ENCODE measurements at regions not wholly inside any gene's neighbourhood (a gene's known extent, or its start where the extent isn't known, plus 50 kb on each side); places are given as distances from the start of the nearest gene placed in this dataset.

DNA sequence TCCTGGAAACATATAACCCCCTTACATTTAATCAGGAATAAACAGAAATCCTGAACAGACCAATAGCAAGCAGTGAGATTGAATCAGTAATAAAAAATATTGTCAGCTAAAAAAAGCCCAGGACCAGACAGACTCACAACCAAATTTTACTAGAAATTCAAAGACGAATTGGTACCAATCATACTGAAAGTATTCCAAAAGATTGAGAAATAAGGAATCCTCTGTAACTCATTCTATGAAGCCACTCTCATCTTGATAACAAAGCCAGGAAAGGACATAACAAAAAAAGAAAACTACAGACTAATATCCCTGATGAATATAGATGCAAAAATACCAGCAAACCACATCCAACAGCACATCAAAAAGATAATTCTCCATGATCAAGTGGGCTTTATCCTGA lies 714.0 kb downstream of the SEMA5A start:
- Histone ChIP-seq H3K4me1 (replicated peaks in 1 of 4; ENCODE audit: control insufficient read depth in 3 of 4, insufficient read depth in 4 of 4, low read length in 3 of 4) (no peaks in the 10 kb centered on the region), H3K14ac (ENCODE audit: insufficient read length) (no peak overlapping the region), H4K20me1 (replicated peaks in 1 of 2; ENCODE audit: control insufficient read depth in 1 of 2, insufficient read depth in 2 of 2, low read length in 2 of 2) (peaks cover 0 to 1% of the 10 kb centered on the region in 2 experiments), H3K27ac (ENCODE audit: low read depth, low read length) (no peak overlapping the region), H3K27me3 (replicated peaks in 1 of 4; ENCODE audit: control insufficient read depth in 3 of 4, extremely low read depth in 1 of 4, insufficient read depth in 3 of 4, low read length in 3 of 4) (no peaks in the 10 kb centered on the region), H2AK5ac (ENCODE audit: low read depth, low read length) (no peak overlapping the region), H3K56ac (replicated peaks; ENCODE audit: insufficient read length, low read depth, low read length) (no peak overlapping the region), H3K79me2 (ENCODE audit: control insufficient read depth in 1 of 2, insufficient read depth in 2 of 2, low read length in 2 of 2) (no peaks in the 10 kb centered on the region), H2BK12ac (ENCODE audit: low read depth, low read length) (no peak overlapping the region), H3K79me1 (ENCODE audit: low read depth, low read length) (no peaks in the 10 kb centered on the region), H3K9ac (replicated peaks in 1 of 4; ENCODE audit: extremely low read depth in 1 of 4, low read depth in 3 of 4, low read length in 3 of 4) (no peak overlapping the region), H4K91ac (replicated peaks; ENCODE audit: insufficient read length, low read length) (no peak overlapping the region), H2BK15ac (ENCODE audit: low read length) (no peak overlapping the region), H2AFZ (ENCODE audit: low read length) (no peak overlapping the region), H3K4ac (replicated peaks; ENCODE audit: insufficient read length, low read depth, low read length) (no peak overlapping the region), H3K23ac (ENCODE audit: insufficient read length) (no peak overlapping the region), H2BK20ac (ENCODE audit: low read length) (no peak overlapping the region), H4K8ac (ENCODE audit: extremely low read depth, insufficient read depth, low read length) (no peak overlapping the region), H2BK120ac (replicated peaks; ENCODE audit: low read depth, low read length) (no peak overlapping the region), H3K23me2 (ENCODE audit: low read depth, low read length) (no peaks in the 10 kb centered on the region), H4K5ac (ENCODE audit: insufficient read length, low read depth, low read length) (no peak overlapping the region), H3K9me3 (ENCODE audit: insufficient read depth in 2 of 2, low read depth in 1 of 2, low read length in 1 of 2) (no peaks in the 10 kb centered on the region), H3K4me2 (ENCODE audit: insufficient read depth in 1 of 2, low read depth in 2 of 2, low read length in 2 of 2) (no peak overlapping the region), H3K18ac (ENCODE audit: extremely low read depth, low read length) (no peak overlapping the region), H3K4me3 (ENCODE audit: extremely low read depth in 1 of 4, insufficient read depth in 2 of 4, low read depth in 3 of 4, low read length in 4 of 4) (no peak overlapping the region), H2BK5ac (ENCODE audit: low read depth, low read length) (no peak overlapping the region), H3K36me3 (ENCODE audit: control insufficient read depth in 2 of 4, insufficient read depth in 4 of 4, low read length in 3 of 4) (no peaks in the 10 kb centered on the region)
- no peak for DNase-seq (ENCODE audit: low read depth in 1 of 2, low spot score in 2 of 2)
- ChIA-PET POLR2A (ENCODE audit: partially characterized antibody) (no interaction called here), CTCF (ENCODE audit: partially characterized antibody) (interaction anchor here (5.1 kb wide), 1 partner anchor 10 kb away, joined by 26 read pairs; no protein-coding TSS in a partner anchor)
- no peak for FAIRE-seq
- WGBS, 2 experiments (ENCODE audit: extremely low coverage in 1 of 2, insufficient coverage in 1 of 2, insufficient read length in 1 of 2, insufficient replicate concordance in 2 of 2, low coverage in 1 of 2, low lambda C conversion rate in 2 of 2, missing lambda C conversion rate in 1 of 2) = 90% methylated on average over 1 of the region's 1 CpG; no CpG with 5 or more reads in 1 of the 2 experiments
- TF ChIP-seq EP300 (IDR thresholded peaks at IDR 0.05; ENCODE audit: borderline replicate concordance in 1 of 2, low read depth in 2 of 2, low read length in 2 of 2) = no peak
- TF ChIP-seq, protein P1, sequence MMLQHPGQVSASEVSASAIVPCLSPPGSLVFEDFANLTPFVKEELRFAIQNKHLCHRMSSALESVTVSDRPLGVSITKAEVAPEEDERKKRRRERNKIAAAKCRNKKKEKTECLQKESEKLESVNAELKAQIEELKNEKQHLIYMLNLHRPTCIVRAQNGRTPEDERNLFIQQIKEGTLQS (IDR thresholded peaks at IDR 0.05; ENCODE audit: insufficient read depth, low read depth, low read length) = no peak
- TF ChIP-seq SIN3A (conservative IDR thresholded peaks at IDR 0.05 in 1 of 2, IDR thresholded peaks at IDR 0.05 in 1 of 2; ENCODE audit: low read depth in 1 of 2, low read length in 2 of 2) = no peak
- TF ChIP-seq EGR1 (IDR thresholded peaks at IDR 0.05; ENCODE audit: borderline replicate concordance, low read depth, low read length) = no peak
- no peak for TF ChIP-seq KDM5A (IDR thresholded peaks at IDR 0.05; ENCODE audit: low read length)
- no peak for TF ChIP-seq POLR2AphosphoS5 (IDR thresholded peaks at IDR 0.05; ENCODE audit: low read depth, low read length)
- no peak for TF ChIP-seq HDAC6 (IDR thresholded peaks at IDR 0.05; ENCODE audit: low read depth, low read length)
- TF ChIP-seq, protein P2, sequence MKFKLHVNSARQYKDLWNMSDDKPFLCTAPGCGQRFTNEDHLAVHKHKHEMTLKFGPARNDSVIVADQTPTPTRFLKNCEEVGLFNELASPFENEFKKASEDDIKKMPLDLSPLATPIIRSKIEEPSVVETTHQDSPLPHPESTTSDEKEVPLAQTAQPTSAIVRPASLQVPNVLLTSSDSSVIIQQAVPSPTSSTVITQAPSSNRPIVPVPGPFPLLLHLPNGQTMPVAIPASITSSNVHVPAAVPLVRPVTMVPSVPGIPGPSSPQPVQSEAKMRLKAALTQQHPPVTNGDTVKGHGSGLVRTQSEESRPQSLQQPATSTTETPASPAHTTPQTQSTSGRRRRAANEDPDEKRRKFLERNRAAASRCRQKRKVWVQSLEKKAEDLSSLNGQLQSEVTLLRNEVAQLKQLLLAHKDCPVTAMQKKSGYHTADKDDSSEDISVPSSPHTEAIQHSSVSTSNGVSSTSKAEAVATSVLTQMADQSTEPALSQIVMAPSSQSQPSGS (IDR thresholded peaks at IDR 0.05; ENCODE audit: low read length) = no peak
- TF ChIP-seq SIX5 (IDR thresholded peaks at IDR 0.05; ENCODE audit: low read depth, low read length) = no peak

All from H1 (cell line).